ENCODE measurements at regions not wholly inside any gene's neighbourhood (a gene's known extent, or its start where the extent isn't known, plus 50 kb on each side); places are given as distances from the start of the nearest gene placed in this dataset.

DNA sequence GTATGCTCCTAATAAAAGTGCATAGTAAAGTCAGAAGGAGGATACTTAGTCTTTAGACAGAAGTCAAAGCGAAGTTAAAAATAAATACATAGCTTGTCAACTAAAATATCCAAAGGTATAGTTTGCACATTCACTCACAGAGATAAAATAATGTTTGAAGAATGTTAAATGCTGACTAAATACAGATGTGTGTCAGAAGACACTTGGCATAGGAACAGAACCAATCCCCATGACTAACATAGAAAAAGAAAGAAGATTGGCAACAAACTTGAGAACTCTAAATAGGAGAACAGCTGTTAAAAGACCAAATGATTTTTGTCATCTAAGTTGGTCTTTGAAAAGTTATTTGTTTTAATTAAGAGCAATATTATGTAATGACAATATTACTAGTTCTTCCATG lies 1172.1 kb upstream of the RAG2 start:
- no peak for TF ChIP-seq ELF4 (CRISPR knock-in tag; IDR thresholded peaks at IDR 0.05; ENCODE audit: low read depth)
- TF ChIP-seq, protein P1, sequence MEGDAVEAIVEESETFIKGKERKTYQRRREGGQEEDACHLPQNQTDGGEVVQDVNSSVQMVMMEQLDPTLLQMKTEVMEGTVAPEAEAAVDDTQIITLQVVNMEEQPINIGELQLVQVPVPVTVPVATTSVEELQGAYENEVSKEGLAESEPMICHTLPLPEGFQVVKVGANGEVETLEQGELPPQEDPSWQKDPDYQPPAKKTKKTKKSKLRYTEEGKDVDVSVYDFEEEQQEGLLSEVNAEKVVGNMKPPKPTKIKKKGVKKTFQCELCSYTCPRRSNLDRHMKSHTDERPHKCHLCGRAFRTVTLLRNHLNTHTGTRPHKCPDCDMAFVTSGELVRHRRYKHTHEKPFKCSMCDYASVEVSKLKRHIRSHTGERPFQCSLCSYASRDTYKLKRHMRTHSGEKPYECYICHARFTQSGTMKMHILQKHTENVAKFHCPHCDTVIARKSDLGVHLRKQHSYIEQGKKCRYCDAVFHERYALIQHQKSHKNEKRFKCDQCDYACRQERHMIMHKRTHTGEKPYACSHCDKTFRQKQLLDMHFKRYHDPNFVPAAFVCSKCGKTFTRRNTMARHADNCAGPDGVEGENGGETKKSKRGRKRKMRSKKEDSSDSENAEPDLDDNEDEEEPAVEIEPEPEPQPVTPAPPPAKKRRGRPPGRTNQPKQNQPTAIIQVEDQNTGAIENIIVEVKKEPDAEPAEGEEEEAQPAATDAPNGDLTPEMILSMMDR (IDR thresholded peaks at IDR 0.05): no peak
- TF ChIP-seq NFYB (CRISPR knock-in tag; conservative IDR thresholded peaks at IDR 0.05; ENCODE audit: low read depth): no peak
- TF ChIP-seq ZNF138 (CRISPR knock-in tag; conservative IDR thresholded peaks at IDR 0.05): no peak
- TF ChIP-seq, protein P2, sequence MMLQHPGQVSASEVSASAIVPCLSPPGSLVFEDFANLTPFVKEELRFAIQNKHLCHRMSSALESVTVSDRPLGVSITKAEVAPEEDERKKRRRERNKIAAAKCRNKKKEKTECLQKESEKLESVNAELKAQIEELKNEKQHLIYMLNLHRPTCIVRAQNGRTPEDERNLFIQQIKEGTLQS (CRISPR knock-in tag; conservative IDR thresholded peaks at IDR 0.05): no peak
- TF ChIP-seq FOXK1 (CRISPR knock-in tag; IDR thresholded peaks at IDR 0.05): no peak
- TF ChIP-seq NR2C2 (CRISPR knock-in tag; IDR thresholded peaks at IDR 0.05): no peak
- no peak for TF ChIP-seq SOX15 (CRISPR knock-in tag; IDR thresholded peaks at IDR 0.05)
- no peak for TF ChIP-seq ZNF232 (CRISPR knock-in tag; IDR thresholded peaks at IDR 0.05)
- TF ChIP-seq, protein P3, sequence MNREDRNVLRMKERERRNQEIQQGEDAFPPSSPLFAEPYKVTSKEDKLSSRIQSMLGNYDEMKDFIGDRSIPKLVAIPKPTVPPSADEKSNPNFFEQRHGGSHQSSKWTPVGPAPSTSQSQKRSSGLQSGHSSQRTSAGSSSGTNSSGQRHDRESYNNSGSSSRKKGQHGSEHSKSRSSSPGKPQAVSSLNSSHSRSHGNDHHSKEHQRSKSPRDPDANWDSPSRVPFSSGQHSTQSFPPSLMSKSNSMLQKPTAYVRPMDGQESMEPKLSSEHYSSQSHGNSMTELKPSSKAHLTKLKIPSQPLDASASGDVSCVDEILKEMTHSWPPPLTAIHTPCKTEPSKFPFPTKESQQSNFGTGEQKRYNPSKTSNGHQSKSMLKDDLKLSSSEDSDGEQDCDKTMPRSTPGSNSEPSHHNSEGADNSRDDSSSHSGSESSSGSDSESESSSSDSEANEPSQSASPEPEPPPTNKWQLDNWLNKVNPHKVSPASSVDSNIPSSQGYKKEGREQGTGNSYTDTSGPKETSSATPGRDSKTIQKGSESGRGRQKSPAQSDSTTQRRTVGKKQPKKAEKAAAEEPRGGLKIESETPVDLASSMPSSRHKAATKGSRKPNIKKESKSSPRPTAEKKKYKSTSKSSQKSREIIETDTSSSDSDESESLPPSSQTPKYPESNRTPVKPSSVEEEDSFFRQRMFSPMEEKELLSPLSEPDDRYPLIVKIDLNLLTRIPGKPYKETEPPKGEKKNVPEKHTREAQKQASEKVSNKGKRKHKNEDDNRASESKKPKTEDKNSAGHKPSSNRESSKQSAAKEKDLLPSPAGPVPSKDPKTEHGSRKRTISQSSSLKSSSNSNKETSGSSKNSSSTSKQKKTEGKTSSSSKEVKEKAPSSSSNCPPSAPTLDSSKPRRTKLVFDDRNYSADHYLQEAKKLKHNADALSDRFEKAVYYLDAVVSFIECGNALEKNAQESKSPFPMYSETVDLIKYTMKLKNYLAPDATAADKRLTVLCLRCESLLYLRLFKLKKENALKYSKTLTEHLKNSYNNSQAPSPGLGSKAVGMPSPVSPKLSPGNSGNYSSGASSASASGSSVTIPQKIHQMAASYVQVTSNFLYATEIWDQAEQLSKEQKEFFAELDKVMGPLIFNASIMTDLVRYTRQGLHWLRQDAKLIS (CRISPR knock-in tag; IDR thresholded peaks at IDR 0.05; ENCODE audit: borderline replicate concordance): no peak
- TF ChIP-seq TP53 (CRISPR knock-in tag; IDR thresholded peaks at IDR 0.05): no peak
- no peak for TF ChIP-seq ETV6 (CRISPR knock-in tag; IDR thresholded peaks at IDR 0.05)
- no peak for TF ChIP-seq KAT7 (CRISPR knock-in tag; IDR thresholded peaks at IDR 0.05; ENCODE audit: borderline replicate concordance)
- TF ChIP-seq, protein P4, sequence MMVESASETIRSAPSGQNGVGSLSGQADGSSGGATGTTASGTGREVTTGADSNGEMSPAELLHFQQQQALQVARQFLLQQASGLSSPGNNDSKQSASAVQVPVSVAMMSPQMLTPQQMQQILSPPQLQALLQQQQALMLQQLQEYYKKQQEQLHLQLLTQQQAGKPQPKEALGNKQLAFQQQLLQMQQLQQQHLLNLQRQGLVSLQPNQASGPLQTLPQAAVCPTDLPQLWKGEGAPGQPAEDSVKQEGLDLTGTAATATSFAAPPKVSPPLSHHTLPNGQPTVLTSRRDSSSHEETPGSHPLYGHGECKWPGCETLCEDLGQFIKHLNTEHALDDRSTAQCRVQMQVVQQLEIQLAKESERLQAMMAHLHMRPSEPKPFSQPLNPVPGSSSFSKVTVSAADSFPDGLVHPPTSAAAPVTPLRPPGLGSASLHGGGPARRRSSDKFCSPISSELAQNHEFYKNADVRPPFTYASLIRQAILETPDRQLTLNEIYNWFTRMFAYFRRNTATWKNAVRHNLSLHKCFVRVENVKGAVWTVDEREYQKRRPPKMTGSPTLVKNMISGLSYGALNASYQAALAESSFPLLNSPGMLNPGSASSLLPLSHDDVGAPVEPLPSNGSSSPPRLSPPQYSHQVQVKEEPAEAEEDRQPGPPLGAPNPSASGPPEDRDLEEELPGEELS (CRISPR knock-in tag; IDR thresholded peaks at IDR 0.05): no peak

All from WTC11 (cell line).